ENCODE measurements at regions not wholly inside any gene's neighbourhood (a gene's known extent, or its start where the extent isn't known, plus 50 kb on each side); places are given as distances from the start of the nearest gene placed in this dataset.
A peak's percentile ranks its signal among the peaks of the same experiment; 100 is the strongest.

- no peak for TF ChIP-seq POLR2A (IDR thresholded peaks at IDR 0.05)
- Histone ChIP-seq H3K9me3 (no peaks in the 10 kb centered on the region), H3K4me1 (no peaks in the 10 kb centered on the region), H3K27ac (no peak overlapping the region), H3K4me3 (no peak overlapping the region), H3K27me3 (no peaks in the 10 kb centered on the region), H3K36me3 (replicated peaks in 1 of 2; ENCODE audit: insufficient read depth in 1 of 2, low read depth in 2 of 2) (no peaks in the 10 kb centered on the region)
- ATAC-seq, result no peak
- DNase-seq, result no peak
- 86 to 87% methylated on average over 1 of the region's 1 CpG for WGBS, 2 donors
- intact Hi-C loops (cut with DNase I), result no loop called here
These were observed 413.2 kb downstream of the FLRT2 start for GRCh38 chr14:85943192-85943591.

DNA sequence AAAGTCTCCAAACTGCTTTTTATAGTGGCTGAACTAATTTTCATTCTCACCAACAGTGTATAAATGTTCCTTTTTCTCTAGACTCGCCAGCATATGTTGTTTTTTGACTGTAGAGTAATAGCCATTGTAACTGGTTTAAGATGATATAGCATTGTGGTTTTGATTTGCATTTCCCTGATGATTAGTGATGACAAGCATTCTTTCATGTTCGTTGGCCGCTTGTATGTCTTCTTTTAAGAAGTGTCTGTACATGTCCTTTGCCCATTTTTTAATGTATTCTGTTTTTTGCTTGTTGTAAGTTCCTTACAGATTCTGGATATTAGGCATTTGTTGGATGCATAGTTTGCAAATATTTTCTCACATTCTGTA, 404.9 kb downstream of the FLRT2 start:
- TF ChIP-seq POLR2A (IDR thresholded peaks at IDR 0.05), result no peak
- TF ChIP-seq, protein P1, sequence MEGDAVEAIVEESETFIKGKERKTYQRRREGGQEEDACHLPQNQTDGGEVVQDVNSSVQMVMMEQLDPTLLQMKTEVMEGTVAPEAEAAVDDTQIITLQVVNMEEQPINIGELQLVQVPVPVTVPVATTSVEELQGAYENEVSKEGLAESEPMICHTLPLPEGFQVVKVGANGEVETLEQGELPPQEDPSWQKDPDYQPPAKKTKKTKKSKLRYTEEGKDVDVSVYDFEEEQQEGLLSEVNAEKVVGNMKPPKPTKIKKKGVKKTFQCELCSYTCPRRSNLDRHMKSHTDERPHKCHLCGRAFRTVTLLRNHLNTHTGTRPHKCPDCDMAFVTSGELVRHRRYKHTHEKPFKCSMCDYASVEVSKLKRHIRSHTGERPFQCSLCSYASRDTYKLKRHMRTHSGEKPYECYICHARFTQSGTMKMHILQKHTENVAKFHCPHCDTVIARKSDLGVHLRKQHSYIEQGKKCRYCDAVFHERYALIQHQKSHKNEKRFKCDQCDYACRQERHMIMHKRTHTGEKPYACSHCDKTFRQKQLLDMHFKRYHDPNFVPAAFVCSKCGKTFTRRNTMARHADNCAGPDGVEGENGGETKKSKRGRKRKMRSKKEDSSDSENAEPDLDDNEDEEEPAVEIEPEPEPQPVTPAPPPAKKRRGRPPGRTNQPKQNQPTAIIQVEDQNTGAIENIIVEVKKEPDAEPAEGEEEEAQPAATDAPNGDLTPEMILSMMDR (IDR thresholded peaks at IDR 0.05), result no peak
- ATAC-seq, result no peak
- Histone ChIP-seq H3K36me3 (replicated peaks in 1 of 2; ENCODE audit: insufficient read depth in 1 of 2, low read depth in 2 of 2) (no peaks in the 10 kb centered on the region), H3K9me3 (no peaks in the 10 kb centered on the region), H3K27me3 (no peaks in the 10 kb centered on the region), H3K27ac (peak overlapping the region in 2 of 4 donors; percentile 6 to 41), H3K4me1 (no peaks in the 10 kb centered on the region), H3K4me3 (no peak overlapping the region)
- no peak for DNase-seq
- intact Hi-C loops (cut with DNase I), result no loop called here
- WGBS, 2 donors, result 58 to 73% methylated on average over 3 of the region's 3 CpGs

DNA sequence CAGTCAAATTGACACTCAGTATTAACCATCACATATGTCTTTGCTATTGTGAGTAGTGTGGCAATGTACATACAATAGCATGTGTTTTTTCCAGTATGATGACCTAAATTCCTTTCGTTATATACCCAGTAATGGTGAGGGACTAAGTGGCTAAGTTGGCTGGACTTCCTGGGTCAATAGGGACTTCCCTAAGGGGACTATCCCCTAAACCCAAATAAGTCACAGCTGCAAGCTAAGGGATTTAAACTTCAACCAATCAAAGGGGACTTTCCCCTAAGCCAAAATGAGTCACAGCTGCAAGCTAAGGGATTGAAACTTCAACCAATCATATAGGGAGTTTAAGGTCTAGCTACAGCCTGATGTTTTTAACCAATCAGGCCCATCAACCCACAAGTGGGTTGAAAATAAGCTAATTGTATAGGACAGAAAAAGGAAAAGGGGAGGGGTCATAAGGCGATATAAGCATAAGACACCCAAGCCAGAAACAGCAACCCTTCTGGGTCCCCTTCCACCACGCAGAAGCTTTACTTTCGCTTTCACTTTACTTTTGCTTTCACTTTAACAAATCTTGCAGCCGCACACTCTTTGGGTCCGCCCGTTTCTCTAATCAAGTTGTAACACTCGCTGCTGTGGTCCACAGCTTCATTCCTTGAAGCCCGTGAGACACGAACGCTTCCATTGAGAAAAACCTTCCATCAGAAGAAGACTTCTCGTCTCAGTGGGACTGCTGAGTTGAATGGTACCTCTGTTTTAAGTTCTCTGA, 404.4 kb downstream of the FLRT2 start:
- Histone ChIP-seq H3K27ac (peak overlapping the region in 2 of 4 donors; percentile 6 to 41), H3K27me3 (no peaks in the 10 kb centered on the region), H3K9me3 (no peaks in the 10 kb centered on the region), H3K4me1 (no peaks in the 10 kb centered on the region), H3K36me3 (replicated peaks in 1 of 2; ENCODE audit: insufficient read depth in 1 of 2, low read depth in 2 of 2) (no peaks in the 10 kb centered on the region), H3K4me3 (no peak overlapping the region)
- DNase-seq (peak in 2 of 4 donors; percentile 4 to 12), ATAC-seq (no peak)
- TF ChIP-seq, protein P1 (IDR thresholded peaks at IDR 0.05), result no peak
- no peak for TF ChIP-seq POLR2A (IDR thresholded peaks at IDR 0.05)
- WGBS, 2 donors, result 62 to 89% methylated on average over 12 of the region's 12 CpGs
- intact Hi-C loops (cut with DNase I), result no loop called here

DNA sequence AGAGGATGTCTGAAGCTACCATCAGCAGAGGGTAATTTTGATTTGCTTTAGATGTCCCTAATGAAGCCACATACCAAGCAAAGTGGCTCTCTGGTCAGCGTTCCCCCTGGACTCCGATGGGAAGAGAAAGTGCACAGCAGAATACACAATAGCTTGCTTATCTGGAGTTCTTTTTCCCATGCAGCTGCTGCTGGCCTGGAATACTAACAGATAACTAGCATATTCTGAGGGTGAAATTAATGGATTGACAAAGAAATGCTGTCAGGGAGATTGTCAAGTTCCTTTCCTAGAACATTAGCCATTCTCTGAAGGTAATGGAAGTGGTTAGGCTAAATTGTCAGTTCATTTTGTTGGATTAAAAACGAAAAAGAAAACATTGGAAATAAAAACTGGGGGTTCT, 391.3 kb downstream of the FLRT2 start:
- H3K9me3 ChIP-seq, result no peaks in the 10 kb centered on the region
- H3K27ac ChIP-seq, result no peak overlapping the region
- DNase-seq (no peak), ATAC-seq (no peak)
- H3K4me3 ChIP-seq, result no peak overlapping the region
- no peaks in the 10 kb centered on the region for H3K36me3 ChIP-seq (replicated peaks in 1 of 2; ENCODE audit: insufficient read depth in 1 of 2, low read depth in 2 of 2)
- TF ChIP-seq, protein P1 (IDR thresholded peaks at IDR 0.05), result no peak
- TF ChIP-seq POLR2A (IDR thresholded peaks at IDR 0.05), result no peak
- H3K27me3 ChIP-seq, result no peaks in the 10 kb centered on the region
- WGBS, 2 donors, result 39 to 49% methylated on average over 3 of the region's 3 CpGs
- H3K4me1 ChIP-seq, result no peaks in the 10 kb centered on the region
- intact Hi-C loops (cut with DNase I), result no loop called here

GRCh38 chr14:85917716-85918115, 387.8 kb downstream of the FLRT2 start:
- Histone ChIP-seq H3K4me1 (no peaks in the 10 kb centered on the region), H3K36me3 (replicated peaks in 1 of 2; ENCODE audit: insufficient read depth in 1 of 2, low read depth in 2 of 2) (no peaks in the 10 kb centered on the region), H3K27ac (no peak overlapping the region), H3K9me3 (no peaks in the 10 kb centered on the region), H3K27me3 (no peaks in the 10 kb centered on the region), H3K4me3 (no peak overlapping the region)
- intact Hi-C loops (cut with DNase I), result no loop called here
- 84 to 85% methylated on average over 4 of the region's 4 CpGs for WGBS, 2 donors
- ATAC-seq (no peak), DNase-seq (no peak)
- TF ChIP-seq, protein P1 (IDR thresholded peaks at IDR 0.05), result no peak
- TF ChIP-seq POLR2A (IDR thresholded peaks at IDR 0.05), result no peak

Data from body of pancreas (tissue), 4 donors.